ENCODE measurements at regions not wholly inside any gene's neighbourhood (a gene's known extent, or its start where the extent isn't known, plus 50 kb on each side); places are given as distances from the start of the nearest gene placed in this dataset.
"Not testable (repeated sequence)": the region's sequence is repeated elsewhere in the genome, so short reads cannot be mapped to it uniquely, and the experiment has no call there.

DNA sequence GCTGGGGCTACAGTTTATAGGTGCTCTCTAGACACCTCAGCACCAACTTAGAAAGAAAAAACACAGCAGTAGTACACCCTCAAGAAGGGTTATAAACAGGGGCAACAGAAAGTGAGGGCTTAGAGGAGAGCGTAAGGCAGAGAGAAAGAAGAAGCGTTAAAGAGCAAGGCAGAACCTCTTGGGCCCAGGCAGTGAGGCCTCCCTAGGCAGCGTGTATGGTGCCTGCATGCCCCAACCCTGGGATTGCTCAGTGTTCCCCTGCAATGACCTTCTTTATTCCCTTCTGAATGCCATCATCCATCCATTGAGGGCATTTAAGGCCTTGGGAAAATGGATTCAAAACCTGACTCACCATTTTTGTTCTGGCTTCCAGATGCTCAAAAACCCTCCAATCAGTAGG, 130.0 kb upstream of the ARG1 start:
- Histone ChIP-seq H3K36me3 (no peaks in the 10 kb centered on the region), H3K27ac (no peak overlapping the region), H3K4me1 (ENCODE audit: insufficient read depth) (no peaks in the 10 kb centered on the region), H3K9me3 (no peaks in the 10 kb centered on the region), H3K27me3 (no peaks in the 10 kb centered on the region), H3K4me3 (no peak overlapping the region)
- no peak for TF ChIP-seq POLR2A (IDR thresholded peaks at IDR 0.05)
- no peak for TF ChIP-seq EP300 (IDR thresholded peaks at IDR 0.05)
- no peak for TF ChIP-seq CTCF (IDR thresholded peaks at IDR 0.05)
- DNase-seq = no peak
- WGBS, 3 donors = 94 to 99% (median 95%) methylated on average over 3 of the region's 3 CpGs
- intact Hi-C loops (cut with DNase I) = no loop called here

GRCh38 chr6:131443514-131443913, 129.5 kb upstream of the ARG1 start:
- Histone ChIP-seq H3K27me3 (no peaks in the 10 kb centered on the region), H3K4me3 (no peak overlapping the region), H3K4me1 (ENCODE audit: insufficient read depth) (no peaks in the 10 kb centered on the region), H3K9me3 (no peaks in the 10 kb centered on the region), H3K36me3 (no peaks in the 10 kb centered on the region), H3K27ac (no peak overlapping the region)
- 87 to 93% (median 93%) methylated on average over 3 of the region's 3 CpGs for WGBS, 3 donors
- TF ChIP-seq CTCF (IDR thresholded peaks at IDR 0.05) = no peak
- TF ChIP-seq EP300 (IDR thresholded peaks at IDR 0.05) = no peak
- TF ChIP-seq POLR2A (IDR thresholded peaks at IDR 0.05) = no peak
- DNase-seq = no peak
- intact Hi-C loops (cut with DNase I) = no loop called here

DNA sequence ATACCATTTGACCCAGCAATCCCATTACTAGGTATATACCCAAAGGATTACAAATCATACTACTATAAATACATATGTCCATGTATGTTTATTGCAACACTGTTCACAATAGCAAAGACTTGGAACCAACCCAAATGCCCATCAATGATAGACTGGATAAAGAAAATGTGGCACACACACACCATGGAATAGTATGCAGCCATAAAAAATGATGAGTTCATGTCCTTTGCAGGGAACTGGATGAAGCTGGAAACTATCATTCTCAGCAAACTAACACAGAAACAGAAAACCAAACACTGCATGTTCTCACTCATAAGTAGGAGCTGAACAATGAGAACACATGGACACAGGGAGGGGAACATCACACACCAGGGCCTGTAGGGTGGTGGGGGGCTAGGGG, 127.7 kb upstream of the ARG1 start:
- H3K4me3 ChIP-seq, H3K36me3 ChIP-seq: not testable (repeated sequence)

DNA sequence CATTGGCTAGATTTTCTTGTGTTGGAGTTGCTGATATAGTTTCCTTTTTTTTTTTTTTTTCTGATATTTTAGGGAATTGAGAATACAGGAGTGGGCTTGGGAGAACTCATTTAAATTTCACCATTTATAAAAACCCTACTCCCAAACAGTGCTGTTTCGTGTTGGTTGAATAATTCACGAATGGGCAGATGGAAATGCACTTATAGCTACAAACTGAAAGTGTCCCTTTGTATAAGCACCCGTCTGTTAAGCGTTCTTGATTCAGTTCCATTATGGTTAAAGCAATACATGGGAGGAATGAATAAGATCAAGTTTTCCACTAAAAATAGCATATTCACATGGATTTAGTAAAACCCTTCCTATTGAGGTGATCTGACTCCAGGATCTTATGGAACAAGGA, 122.2 kb upstream of the ARG1 start:
- DNase-seq = no peak
- Histone ChIP-seq H3K4me1 (ENCODE audit: insufficient read depth) (no peaks in the 10 kb centered on the region), H3K9me3 (no peaks in the 10 kb centered on the region), H3K27me3 (no peaks in the 10 kb centered on the region), H3K27ac (no peak overlapping the region), H3K36me3 (no peaks in the 10 kb centered on the region), H3K4me3 (no peak overlapping the region)
- WGBS, 3 donors = 92 to 95% (median 92%) methylated on average over 4 of the region's 4 CpGs
- intact Hi-C loops (cut with DNase I) = no loop called here
- TF ChIP-seq POLR2A (IDR thresholded peaks at IDR 0.05) = no peak
- TF ChIP-seq CTCF (IDR thresholded peaks at IDR 0.05) = no peak
- no peak for TF ChIP-seq EP300 (IDR thresholded peaks at IDR 0.05)

More for the DNA sequence above, 127.7 kb upstream of the ARG1 start:
- H3K9me3 ChIP-seq; DNase-seq; intact Hi-C loops (cut with DNase I); H3K4me1 ChIP-seq (ENCODE audit: insufficient read depth); H3K27ac ChIP-seq; H3K27me3 ChIP-seq: not testable (repeated sequence)

DNA sequence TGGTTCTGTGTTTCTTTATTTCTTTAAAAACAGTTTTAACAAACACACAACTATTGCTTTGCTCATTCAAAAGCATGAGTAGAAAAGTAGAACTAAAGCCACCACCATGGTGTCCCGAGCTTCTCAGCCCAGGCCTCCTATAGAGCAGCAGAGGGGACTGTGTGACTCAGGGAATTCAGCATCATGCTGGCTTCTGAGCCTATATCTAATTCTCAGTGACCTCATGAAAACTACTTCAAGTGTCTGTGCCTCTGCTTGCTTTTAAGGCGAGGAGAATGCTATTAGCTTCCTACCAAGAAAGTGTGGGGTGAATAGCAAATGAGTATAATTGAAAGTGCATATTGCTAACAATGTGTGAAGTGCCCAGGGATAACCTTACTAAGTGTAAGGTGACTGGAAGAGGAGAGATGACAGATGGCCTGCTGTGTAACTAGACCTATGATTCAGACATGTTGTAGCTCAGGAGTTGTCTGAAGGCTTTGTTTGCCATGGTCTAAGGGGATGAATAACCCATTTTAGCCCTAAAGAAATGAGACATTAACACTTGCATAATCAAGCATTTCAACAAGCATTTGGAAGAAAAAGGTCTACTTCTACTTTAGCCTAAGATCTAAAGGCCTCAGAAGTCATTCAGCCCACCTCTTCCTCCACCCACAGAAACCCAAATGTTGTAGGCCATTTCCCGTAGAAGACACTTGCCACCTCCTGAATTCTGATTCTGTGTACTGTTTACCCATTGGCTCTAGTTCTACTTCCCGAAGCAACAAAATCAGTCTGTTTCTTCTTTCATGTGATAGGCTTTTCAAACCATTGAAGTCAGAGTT, 121.5 kb upstream of the ARG1 start:
- no peaks in the 10 kb centered on the region for H3K27me3 ChIP-seq
- intact Hi-C loops (cut with DNase I) = no loop called here
- no peak for TF ChIP-seq CTCF (IDR thresholded peaks at IDR 0.05)
- TF ChIP-seq POLR2A (IDR thresholded peaks at IDR 0.05) = no peak
- TF ChIP-seq EP300 (IDR thresholded peaks at IDR 0.05) = no peak
- H3K4me1 ChIP-seq (ENCODE audit: insufficient read depth) = no peaks in the 10 kb centered on the region
- H3K9me3 ChIP-seq = no peaks in the 10 kb centered on the region
- no peak for DNase-seq
- H3K27ac ChIP-seq = no peak overlapping the region
- WGBS, 3 donors = 91 to 93% (median 92%) methylated on average over 4 of the region's 4 CpGs
- H3K36me3 ChIP-seq = no peaks in the 10 kb centered on the region
- no peak overlapping the region for H3K4me3 ChIP-seq

Data from ovary (tissue), 7 donors.